Keratinocyte (primary cell): ENCODE measurements at regions not wholly inside any gene's neighbourhood (a gene's known extent, or its start where the extent isn't known, plus 50 kb on each side); places are given as distances from the start of the nearest gene placed in this dataset.

Experiments
- DNase-seq: peaks from one replicate; pipeline ENCODE4 v3.0.0-alpha.2; 2011; ENCODE audit warnings: low read depth, missing footprints, low spot score
- FAIRE-seq: peaks from 2 replicates; lab custom pipeline; 2011; peaks lifted over from hg19 to GRCh38; lab: Jason Lieb, UNC
- H2AFZ ChIP-seq: 2 replicates; pipeline ENCODE4 v1.6.0; 2012; ENCODE audit warnings: low read length, control low read depth, inconsistent platforms; ENCODE audit not compliant: control insufficient read depth
- H3K27ac ChIP-seq: 2 replicates; pipeline ENCODE4 v1.5.1; 2011; ENCODE audit warnings: low read length; ENCODE audit not compliant: control insufficient read depth, insufficient read depth
- H3K27me3 ChIP-seq: 3 replicates; pipeline ENCODE4 v1.6.0; 2011; ENCODE audit warnings: low read length; ENCODE audit not compliant: control insufficient read depth, insufficient read depth; ENCODE audit errors: extremely low read depth
- H3K36me3 ChIP-seq, 2 experiments: 2 replicates in 1 of 2; 3 replicates in 1 of 2; pipeline ENCODE4 v1.5.1; 2011; ENCODE audit warnings: low read length in 2 of 2, mild to moderate bottlenecking in 1 of 2; ENCODE audit not compliant: control insufficient read depth in 2 of 2, insufficient read depth in 2 of 2; ENCODE audit errors: extremely low read depth in 1 of 2
- H3K4me1 ChIP-seq: 3 replicates; pipeline ENCODE4 v1.5.1; 2011; ENCODE audit warnings: low read length; ENCODE audit not compliant: control insufficient read depth, insufficient read depth; ENCODE audit errors: extremely low read depth
- H3K4me2 ChIP-seq: 3 replicates; pipeline ENCODE4 v1.6.0; 2011; ENCODE audit warnings: low read depth, low read length; ENCODE audit not compliant: control insufficient read depth, insufficient read depth; ENCODE audit errors: extremely low read depth
- H3K4me3 ChIP-seq, 3 experiments: fragments of 200-600 bp in 1 of 3; sonication (generic) in 1 of 3; 2 replicates in 2 of 3; 3 replicates in 1 of 3; pipeline ENCODE4 v1.5.1; 2011 to 2016; ENCODE audit warnings: low read length in 3 of 3, mild to moderate bottlenecking in 3 of 3, control low read depth in 2 of 3, inconsistent platforms in 1 of 3, low read depth in 1 of 3, mixed read lengths in 1 of 3, mixed run types in 1 of 3, moderate library complexity in 1 of 3; ENCODE audit not compliant: control insufficient read depth in 2 of 3, insufficient read depth in 2 of 3; ENCODE audit errors: extremely low read depth in 1 of 3
- H3K79me2 ChIP-seq: 2 replicates; pipeline ENCODE4 v1.6.0; 2012; ENCODE audit warnings: low read length; ENCODE audit not compliant: control insufficient read depth, insufficient read depth
- H3K9ac ChIP-seq: 3 replicates; pipeline ENCODE4 v1.6.0; 2011; ENCODE audit warnings: low read length; ENCODE audit not compliant: control insufficient read depth, insufficient read depth; ENCODE audit errors: extremely low read depth
- H3K9me1 ChIP-seq: 3 replicates; pipeline ENCODE4 v1.6.0; 2011; ENCODE audit warnings: low read length; ENCODE audit not compliant: control insufficient read depth, insufficient read depth; ENCODE audit errors: extremely low read depth
- H3K9me3 ChIP-seq: 2 replicates; pipeline ENCODE4 v1.5.1; 2012; ENCODE audit warnings: low read depth, low read length; ENCODE audit not compliant: control insufficient read depth
- H4K20me1 ChIP-seq: 3 replicates; pipeline ENCODE4 v1.6.0; 2011; ENCODE audit warnings: low read length; ENCODE audit not compliant: control insufficient read depth, insufficient read depth; ENCODE audit errors: extremely low read depth
- EZH2 ChIP-seq: IDR thresholded peaks from one replicate; pipeline ENCODE4 v1.6.1; 2012; ENCODE audit warnings: inconsistent platforms, mild to moderate bottlenecking, low read length, moderate library complexity
- dilution Hi-C: fragments of 300-500 bp; cut with MboI; formaldehyde crosslinking; loops from one replicate; pipeline ENCODE4 v1.7.0; 2020; ENCODE audit warnings: low sequenced_read_pairs; ENCODE audit not compliant: extremely low pct_ligation_motif_present
- TF ChIP-seq, protein P1 (sequence below), 3 experiments: IDR thresholded peaks in 1 of 3; conservative IDR thresholded peaks in 1 of 3; optimal IDR thresholded peaks in 1 of 3; 2 replicates in 2 of 3; 3 replicates in 1 of 3; pipeline versions ENCODE3 to v1.5.1; 2011; ENCODE audit warnings: low read length in 3 of 3, mild to moderate bottlenecking in 3 of 3, moderate library complexity in 2 of 3, control low read depth in 1 of 3, inconsistent platforms in 1 of 3; ENCODE audit not compliant: insufficient read depth in 2 of 3; ENCODE audit errors: extremely low read depth in 1 of 3

DNA sequence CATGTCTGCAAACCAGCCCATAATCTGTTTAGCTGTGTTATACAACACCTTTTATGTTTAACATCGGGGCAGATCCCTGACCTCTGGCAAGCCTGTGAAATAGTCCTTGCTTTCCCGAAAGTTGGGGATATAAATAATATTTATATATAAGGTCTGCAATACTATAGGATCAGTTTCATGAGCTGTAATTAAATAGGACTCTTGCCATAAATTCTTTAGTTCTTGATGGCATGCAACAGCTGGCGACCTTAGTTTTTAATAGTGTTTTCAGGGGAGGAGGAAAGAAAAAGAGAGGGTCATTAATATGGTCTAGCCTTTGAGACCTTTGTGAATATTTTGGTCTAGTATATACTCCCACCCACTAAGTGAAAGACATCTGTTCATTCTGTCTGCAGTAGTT is 166.5 kb downstream of the MTX2 start:
- dilution Hi-C loops: no loop called here
- no peak overlapping the region for H3K9ac ChIP-seq
- H3K36me3 ChIP-seq: no peaks in the 10 kb centered on the region
- H2AFZ ChIP-seq: no peak overlapping the region
- no peaks in the 10 kb centered on the region for H3K79me2 ChIP-seq
- no peak overlapping the region for H3K4me3 ChIP-seq
- no peak overlapping the region for H3K4me2 ChIP-seq
- no peak overlapping the region for H3K27ac ChIP-seq
- TF ChIP-seq, protein P1, sequence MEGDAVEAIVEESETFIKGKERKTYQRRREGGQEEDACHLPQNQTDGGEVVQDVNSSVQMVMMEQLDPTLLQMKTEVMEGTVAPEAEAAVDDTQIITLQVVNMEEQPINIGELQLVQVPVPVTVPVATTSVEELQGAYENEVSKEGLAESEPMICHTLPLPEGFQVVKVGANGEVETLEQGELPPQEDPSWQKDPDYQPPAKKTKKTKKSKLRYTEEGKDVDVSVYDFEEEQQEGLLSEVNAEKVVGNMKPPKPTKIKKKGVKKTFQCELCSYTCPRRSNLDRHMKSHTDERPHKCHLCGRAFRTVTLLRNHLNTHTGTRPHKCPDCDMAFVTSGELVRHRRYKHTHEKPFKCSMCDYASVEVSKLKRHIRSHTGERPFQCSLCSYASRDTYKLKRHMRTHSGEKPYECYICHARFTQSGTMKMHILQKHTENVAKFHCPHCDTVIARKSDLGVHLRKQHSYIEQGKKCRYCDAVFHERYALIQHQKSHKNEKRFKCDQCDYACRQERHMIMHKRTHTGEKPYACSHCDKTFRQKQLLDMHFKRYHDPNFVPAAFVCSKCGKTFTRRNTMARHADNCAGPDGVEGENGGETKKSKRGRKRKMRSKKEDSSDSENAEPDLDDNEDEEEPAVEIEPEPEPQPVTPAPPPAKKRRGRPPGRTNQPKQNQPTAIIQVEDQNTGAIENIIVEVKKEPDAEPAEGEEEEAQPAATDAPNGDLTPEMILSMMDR (optimal IDR thresholded peaks at IDR 0.05 in 1 of 3, IDR thresholded peaks at IDR 0.05 in 1 of 3, conservative IDR thresholded peaks at IDR 0.05 in 1 of 3; ENCODE audit: extremely low read depth in 1 of 3, insufficient read depth in 2 of 3, low read length in 3 of 3): no peak
- no peak for TF ChIP-seq EZH2
- H4K20me1 ChIP-seq: no peaks in the 10 kb centered on the region
- no peak for FAIRE-seq
- no peaks in the 10 kb centered on the region for H3K4me1 ChIP-seq
- no peaks in the 10 kb centered on the region for H3K9me3 ChIP-seq
- H3K9me1 ChIP-seq: no peaks in the 10 kb centered on the region
- no peak for DNase-seq
- no peaks in the 10 kb centered on the region for H3K27me3 ChIP-seq

DNA sequence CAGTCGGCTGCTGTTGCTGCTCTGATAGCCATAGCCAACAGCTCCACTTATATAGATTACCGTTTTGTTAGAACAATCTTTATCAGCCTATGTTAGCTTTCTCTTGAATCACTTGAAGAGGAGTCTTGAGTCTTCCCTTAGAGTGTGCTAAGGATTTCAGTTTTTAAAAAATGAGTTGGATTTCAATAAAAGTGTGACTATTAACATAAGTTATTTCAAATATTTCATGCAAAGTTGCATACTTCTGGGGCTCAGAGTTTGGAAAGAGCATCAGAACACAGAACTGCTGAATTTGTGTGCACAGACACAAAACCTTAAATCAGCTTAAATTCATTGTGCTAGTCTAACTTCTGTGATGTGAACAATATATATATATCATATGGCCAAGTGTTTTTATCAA is 174.7 kb downstream of the MTX2 start:
- no peak overlapping the region for H3K27ac ChIP-seq
- H3K9me1 ChIP-seq: no peaks in the 10 kb centered on the region
- dilution Hi-C loops: no loop called here
- H2AFZ ChIP-seq: no peak overlapping the region
- no peak overlapping the region for H3K4me2 ChIP-seq
- H3K36me3 ChIP-seq: no peaks in the 10 kb centered on the region
- FAIRE-seq (no peak), DNase-seq (no peak)
- no peak overlapping the region for H3K4me3 ChIP-seq
- no peaks in the 10 kb centered on the region for H4K20me1 ChIP-seq
- TF ChIP-seq, protein P1 (optimal IDR thresholded peaks at IDR 0.05 in 1 of 3, IDR thresholded peaks at IDR 0.05 in 1 of 3, conservative IDR thresholded peaks at IDR 0.05 in 1 of 3; ENCODE audit: extremely low read depth in 1 of 3, insufficient read depth in 2 of 3, low read length in 3 of 3): no peak
- TF ChIP-seq EZH2: no peak
- H3K9ac ChIP-seq: no peak overlapping the region
- H3K9me3 ChIP-seq: no peaks in the 10 kb centered on the region
- no peaks in the 10 kb centered on the region for H3K4me1 ChIP-seq
- H3K27me3 ChIP-seq: no peaks in the 10 kb centered on the region
- H3K79me2 ChIP-seq: no peaks in the 10 kb centered on the region
